ENCODE measurements at regions not wholly inside any gene's neighbourhood (a gene's known extent, or its start where the extent isn't known, plus 50 kb on each side); places are given as distances from the start of the nearest gene placed in this dataset.
"Not testable (repeated sequence)": the region's sequence is repeated elsewhere in the genome, so short reads cannot be mapped to it uniquely, and the experiment has no call there.

DNA sequence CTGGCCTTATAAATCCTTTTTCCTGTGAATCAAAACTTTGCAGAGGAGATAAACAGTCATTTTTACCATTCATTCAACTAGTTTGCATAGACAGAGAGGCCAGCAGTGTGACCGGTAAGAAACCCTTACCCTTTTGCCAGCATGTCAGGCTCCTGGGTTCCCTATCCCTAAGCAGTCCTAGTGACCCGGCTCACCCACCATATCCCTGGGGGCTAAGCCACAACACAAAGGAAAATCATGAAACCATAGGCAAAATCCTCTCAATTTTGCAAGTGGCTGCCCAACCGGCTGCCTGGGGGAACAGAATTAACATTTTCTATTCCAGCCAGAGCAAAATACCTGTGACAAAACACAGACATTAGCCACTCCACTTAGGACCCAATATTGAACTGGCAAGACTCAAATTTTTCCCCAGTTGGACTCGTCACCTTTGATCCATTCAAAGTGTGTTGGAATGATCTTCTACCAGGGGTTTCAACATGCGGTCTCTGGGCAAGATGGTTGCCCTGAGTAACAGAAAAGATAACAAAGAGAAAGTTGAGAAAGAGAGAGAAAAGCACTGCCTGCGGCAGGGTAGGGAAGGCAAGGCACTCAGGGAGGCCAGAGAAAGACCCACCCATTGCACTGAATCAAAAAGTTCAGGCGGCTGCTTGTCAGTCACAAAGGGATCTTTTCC is 174.8 kb upstream of the NAMPT start:
- Mint-ChIP-seq H3K4me3 (no peak overlapping the region), H3K27ac (no peak overlapping the region)
- ATAC-seq (replicated peaks), result no peak

DNA sequence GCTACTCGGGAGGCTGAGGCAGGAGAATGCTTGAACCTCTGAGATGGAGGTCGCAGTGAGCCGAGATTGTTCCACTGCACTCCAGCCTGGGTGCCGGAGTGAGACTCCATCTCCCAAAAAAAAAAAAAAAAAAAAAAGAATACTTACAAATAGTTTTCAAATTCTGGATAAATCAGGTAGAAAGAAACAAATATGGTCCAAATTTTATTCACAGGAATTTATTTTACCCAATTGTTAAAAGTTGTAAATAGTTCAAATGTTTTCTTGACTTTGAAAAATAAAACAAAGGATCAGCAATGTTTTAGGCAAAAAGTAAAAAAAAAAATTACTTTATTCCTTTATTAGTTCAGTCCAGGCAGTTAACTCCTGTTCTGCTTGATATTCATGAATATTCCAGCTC is 172.9 kb upstream of the NAMPT start:
- Mint-ChIP-seq H3K4me3 (no peak overlapping the region), H3K9me3 (peaks cover 5 to 7% of the 10 kb centered on the region in 2 donors), H3K27me3 (peaks cover 0 to 4% of the 10 kb centered on the region in 2 donors), H3K4me1 (peaks cover 0 to 7% of the 10 kb centered on the region in 2 donors), H3K36me3 (peaks cover 0 to 5% of the 10 kb centered on the region in 2 donors), H3K27ac (no peak overlapping the region)
- no peak for DNase-seq
- ATAC-seq (replicated peaks), result no peak

More for the DNA sequence above, 174.8 kb upstream of the NAMPT start:
- no peak for DNase-seq
- Mint-ChIP-seq H3K9me3 (peaks cover 5 to 6% of the 10 kb centered on the region in 2 donors), H3K27me3 (peaks cover 0 to 4% of the 10 kb centered on the region in 2 donors), H3K4me1 (peaks cover 7 to 12% of the 10 kb centered on the region in 2 donors), H3K36me3 (peaks cover 0 to 5% of the 10 kb centered on the region in 2 donors)

GRCh38 chr7:106456329-106456728 is 171.5 kb upstream of the NAMPT start:
- no peaks in the 10 kb centered on the region for H3K4me1 Mint-ChIP-seq
- H3K36me3 Mint-ChIP-seq, result peaks cover 0 to 7% of the 10 kb centered on the region in 2 donors
- DNase-seq (no peak), ATAC-seq (replicated peaks) (no peak)
- no peak overlapping the region for H3K4me3 Mint-ChIP-seq
- peaks cover 0 to 6% of the 10 kb centered on the region in 2 donors for H3K27me3 Mint-ChIP-seq
- no peak overlapping the region for H3K27ac Mint-ChIP-seq
- H3K9me3 Mint-ChIP-seq, result peaks cover 5 to 7% of the 10 kb centered on the region in 2 donors

DNA sequence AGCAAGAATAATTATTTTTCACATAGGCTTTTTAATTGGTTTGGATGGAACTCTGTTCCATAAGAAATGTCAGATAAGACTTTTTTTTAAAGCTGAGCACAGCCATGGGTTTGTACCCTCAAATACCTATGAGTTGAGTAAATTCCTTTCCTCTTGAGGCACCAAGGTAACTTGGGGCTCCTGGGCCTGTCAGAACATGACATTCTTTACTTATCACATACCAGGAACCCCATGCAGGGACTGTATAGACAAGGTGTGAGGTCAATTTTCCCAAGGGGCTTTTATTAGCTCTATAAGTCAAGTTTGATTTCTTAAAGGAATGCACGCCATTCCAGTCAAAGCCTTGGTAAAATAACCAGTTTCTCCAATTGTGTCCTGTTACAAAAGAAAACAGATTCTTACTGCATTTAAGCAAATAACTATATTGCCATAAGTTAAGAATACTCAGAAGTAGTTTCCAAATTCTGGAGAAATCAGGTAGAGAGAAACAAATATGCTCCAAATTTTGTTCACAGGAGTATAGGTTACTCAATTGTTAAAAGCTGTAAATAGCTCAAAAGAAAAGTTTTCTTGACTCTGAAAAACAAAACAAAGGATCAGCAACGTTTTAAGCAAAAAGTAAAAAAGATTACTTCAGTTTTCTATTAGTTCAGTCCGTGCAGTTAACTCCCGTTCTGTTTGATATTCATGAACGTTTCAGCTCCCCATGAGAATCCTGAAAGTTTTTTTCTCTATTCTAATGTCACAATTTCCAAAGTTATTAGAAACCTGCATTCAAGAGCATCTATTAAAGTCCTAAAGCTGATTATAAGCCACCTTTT is 167.5 kb upstream of the NAMPT start:
- Mint-ChIP-seq H3K4me3 (no peak overlapping the region), H3K27ac (no peak overlapping the region), H3K4me1 (peaks cover 3 to 14% of the 10 kb centered on the region in 2 donors), H3K27me3 (peaks cover 12 to 15% of the 10 kb centered on the region in 2 donors), H3K9me3 (peaks cover 5% of the 10 kb centered on the region in 2 donors), H3K36me3 (peaks cover 0 to 8% of the 10 kb centered on the region in 2 donors)
- ATAC-seq (replicated peaks), result no peak
- DNase-seq, result no peak

DNA sequence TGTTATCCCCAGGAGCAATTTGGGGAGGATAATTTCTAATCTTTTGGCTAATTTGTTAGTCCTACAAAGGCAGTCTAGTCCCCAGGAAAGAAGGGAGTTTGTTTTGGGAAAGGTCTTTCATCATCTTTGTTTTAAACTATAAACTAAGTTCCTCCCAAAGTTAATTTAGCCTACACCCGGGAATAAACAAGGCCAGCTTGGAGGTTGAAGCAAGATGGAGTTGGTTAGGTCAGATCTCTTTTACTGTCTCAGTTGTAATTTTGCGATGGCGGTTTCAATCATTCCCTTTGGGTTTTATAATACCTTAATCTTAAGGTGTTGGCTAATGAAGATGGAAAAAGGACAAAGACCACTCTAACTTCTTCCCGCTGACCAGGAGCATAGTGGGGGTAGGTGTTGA is 166.4 kb upstream of the NAMPT start:
- Mint-ChIP-seq H3K36me3 (peaks cover 0 to 8% of the 10 kb centered on the region in 2 donors), H3K27me3 (peaks cover 12 to 15% of the 10 kb centered on the region in 2 donors), H3K4me1 (peaks cover 3 to 14% of the 10 kb centered on the region in 2 donors), H3K9me3 (peaks cover 5% of the 10 kb centered on the region in 2 donors), H3K27ac (no peak overlapping the region), H3K4me3 (no peak overlapping the region)
- ATAC-seq (replicated peaks) (no peak), DNase-seq (no peak)

GRCh38 chr7:106450716-106451115 is 165.9 kb upstream of the NAMPT start:
- ATAC-seq (replicated peaks) (no peak), DNase-seq (no peak)
- peaks cover 3 to 14% of the 10 kb centered on the region in 2 donors for H3K4me1 Mint-ChIP-seq
- no peak overlapping the region for H3K27ac Mint-ChIP-seq
- no peak overlapping the region for H3K4me3 Mint-ChIP-seq
- peaks cover 5% of the 10 kb centered on the region in 2 donors for H3K9me3 Mint-ChIP-seq
- H3K27me3 Mint-ChIP-seq, result peaks cover 12% of the 10 kb centered on the region in 2 donors
- H3K36me3 Mint-ChIP-seq, result peaks cover 0 to 8% of the 10 kb centered on the region in 2 donors

GRCh38 chr7:106448992-106449859 is 164.4 kb upstream of the NAMPT start:
- H3K4me3 Mint-ChIP-seq, result no peak overlapping the region
- DNase-seq (no peak), ATAC-seq (replicated peaks) (peak in 1 of 2 donors; percentile 16)
- H3K4me1 Mint-ChIP-seq, result peaks cover 3 to 14% of the 10 kb centered on the region in 2 donors
- H3K36me3 Mint-ChIP-seq, result peaks cover 0 to 8% of the 10 kb centered on the region in 2 donors
- H3K27me3 Mint-ChIP-seq, result peaks cover 15 to 24% of the 10 kb centered on the region in 2 donors
- no peak overlapping the region for H3K27ac Mint-ChIP-seq
- peaks cover 5 to 8% of the 10 kb centered on the region in 2 donors for H3K9me3 Mint-ChIP-seq

DNA sequence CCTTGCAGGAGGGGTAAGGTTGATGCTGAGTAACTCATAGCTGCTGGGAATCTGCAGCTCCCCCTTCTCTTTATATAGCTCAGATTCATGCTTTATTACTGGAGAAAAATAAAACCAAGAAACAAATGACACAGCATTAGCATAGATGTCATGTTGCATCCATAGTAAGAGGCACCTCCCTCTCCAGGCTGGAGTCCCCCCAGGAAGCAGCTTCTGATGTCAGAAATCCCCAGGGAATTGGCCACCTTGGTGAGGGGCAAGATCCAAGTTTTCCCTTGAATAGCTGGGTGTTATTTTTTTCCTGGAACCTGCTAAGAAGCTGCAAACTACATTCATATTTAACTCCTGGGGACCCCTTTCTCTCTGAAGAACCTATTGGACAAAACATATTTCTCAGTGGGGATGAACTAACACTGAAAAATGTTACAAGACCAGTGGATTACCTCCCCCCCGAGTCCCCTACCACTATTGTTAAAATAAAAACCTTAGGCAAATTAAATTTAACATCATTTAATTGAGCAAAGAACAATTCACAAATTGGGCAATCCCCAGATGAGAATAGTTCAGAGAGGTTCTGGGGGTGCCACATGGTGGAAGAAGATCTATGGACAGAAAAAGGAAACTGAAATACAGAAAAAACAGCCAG is 163.7 kb upstream of the NAMPT start:
- ATAC-seq (replicated peaks) (no peak), DNase-seq (no peak)
- peaks cover 5 to 7% of the 10 kb centered on the region in 2 donors for H3K9me3 Mint-ChIP-seq
- H3K4me3 Mint-ChIP-seq, result no peak overlapping the region
- peaks cover 15 to 24% of the 10 kb centered on the region in 2 donors for H3K27me3 Mint-ChIP-seq
- peaks cover 0 to 8% of the 10 kb centered on the region in 2 donors for H3K36me3 Mint-ChIP-seq
- no peak overlapping the region for H3K27ac Mint-ChIP-seq
- peaks cover 3 to 14% of the 10 kb centered on the region in 2 donors for H3K4me1 Mint-ChIP-seq

DNA sequence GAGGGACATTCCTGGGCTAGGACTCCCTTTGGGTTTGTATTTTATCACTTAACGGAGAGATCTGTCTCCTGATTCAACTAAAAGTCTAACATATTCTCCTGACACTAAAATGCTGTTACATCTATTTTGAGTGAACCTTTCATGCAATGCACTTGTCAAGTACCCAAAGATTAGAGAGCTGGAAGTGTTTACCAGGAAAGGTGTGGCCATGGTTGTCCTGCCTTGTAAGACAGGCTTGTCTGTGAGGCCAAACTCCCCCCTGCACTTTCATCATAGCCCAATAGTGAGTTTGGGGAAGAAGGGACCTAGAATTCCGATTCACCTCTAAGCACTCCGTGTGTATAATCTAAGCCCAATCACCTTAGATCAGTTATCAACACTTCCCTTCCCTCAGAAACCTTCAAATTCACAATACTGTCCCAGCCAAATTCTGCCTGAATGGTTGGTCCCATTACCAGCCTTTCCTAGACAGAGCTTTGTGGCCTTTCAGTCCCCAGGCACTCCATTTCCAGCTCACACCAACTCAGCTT is 162.6 kb upstream of the NAMPT start:
- peaks cover 19 to 30% of the 10 kb centered on the region in 2 donors for H3K27me3 Mint-ChIP-seq
- no peak for DNase-seq
- peaks cover 0 to 8% of the 10 kb centered on the region in 2 donors for H3K36me3 Mint-ChIP-seq
- no peak overlapping the region for H3K27ac Mint-ChIP-seq
- peaks cover 5 to 7% of the 10 kb centered on the region in 2 donors for H3K9me3 Mint-ChIP-seq
- no peak for ATAC-seq (replicated peaks)
- peaks cover 3 to 14% of the 10 kb centered on the region in 2 donors for H3K4me1 Mint-ChIP-seq
- H3K4me3 Mint-ChIP-seq, result no peak overlapping the region

GRCh38 chr7:106445366-106445765 is 160.6 kb upstream of the NAMPT start:
- H3K4me3 Mint-ChIP-seq; ATAC-seq (replicated peaks); DNase-seq; H3K27ac Mint-ChIP-seq; H3K9me3 Mint-ChIP-seq; H3K36me3 Mint-ChIP-seq: not testable (repeated sequence)
- peaks cover 3 to 14% of the 10 kb centered on the region in 2 donors for H3K4me1 Mint-ChIP-seq
- H3K27me3 Mint-ChIP-seq, result peaks cover 18 to 32% of the 10 kb centered on the region in 2 donors

GRCh38 chr7:106444068-106444655 is 159.4 kb upstream of the NAMPT start:
- Mint-ChIP-seq H3K27ac (no peak overlapping the region), H3K36me3 (no peaks in the 10 kb centered on the region), H3K4me3 (no peak overlapping the region), H3K9me3 (peaks cover 0 to 3% of the 10 kb centered on the region in 2 donors), H3K27me3 (peaks cover 29 to 40% of the 10 kb centered on the region in 2 donors), H3K4me1 (peaks cover under 1 to 9% of the 10 kb centered on the region in 2 donors)
- DNase-seq, result no peak
- ATAC-seq (replicated peaks), result no peak

GRCh38 chr7:106443156-106443555 is 158.4 kb upstream of the NAMPT start:
- peaks cover 0 to 3% of the 10 kb centered on the region in 2 donors for H3K9me3 Mint-ChIP-seq
- H3K27ac Mint-ChIP-seq, result no peak overlapping the region
- DNase-seq (no peak), ATAC-seq (replicated peaks) (no peak)
- peaks cover 0 to 4% of the 10 kb centered on the region in 2 donors for H3K4me1 Mint-ChIP-seq
- no peak overlapping the region for H3K4me3 Mint-ChIP-seq
- H3K36me3 Mint-ChIP-seq, result no peaks in the 10 kb centered on the region
- peaks cover 31 to 39% of the 10 kb centered on the region in 2 donors for H3K27me3 Mint-ChIP-seq

DNA sequence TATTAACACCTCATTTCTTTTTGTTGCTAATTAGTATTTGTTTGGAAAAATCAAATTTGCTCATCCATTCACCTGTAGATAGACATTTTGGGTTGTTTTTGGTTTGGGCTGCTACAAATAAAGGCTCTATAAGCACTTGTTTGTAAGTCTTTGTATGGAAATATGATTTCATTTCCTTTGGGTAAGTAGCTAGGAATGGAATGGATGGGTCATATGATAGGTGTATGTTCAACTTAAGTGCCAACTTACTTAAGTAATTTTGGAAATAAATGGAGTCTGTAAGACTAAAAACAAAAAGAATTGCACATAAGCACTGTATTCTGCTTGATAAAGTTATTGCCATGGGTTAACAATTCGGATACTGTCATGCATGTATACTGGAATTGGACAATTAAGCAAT is 157.7 kb upstream of the NAMPT start:
- Mint-ChIP-seq H3K9me3 (peaks cover 0 to 5% of the 10 kb centered on the region in 2 donors), H3K4me1 (no peaks in the 10 kb centered on the region), H3K4me3 (no peak overlapping the region), H3K27ac (no peak overlapping the region), H3K36me3 (no peaks in the 10 kb centered on the region), H3K27me3 (peaks cover 27 to 34% of the 10 kb centered on the region in 2 donors)
- DNase-seq (no peak), ATAC-seq (replicated peaks) (no peak)
